ENCODE measurements at regions not wholly inside any gene's neighbourhood (a gene's known extent, or its start where the extent isn't known, plus 50 kb on each side); places are given as distances from the start of the nearest gene placed in this dataset.

GRCh38 chr9:88645879-88646199 is 110.9 kb downstream of the NXNL2 start:
- DNase-seq (ENCODE audit: extremely low spot score): no peak
- CTCF ChIA-PET: interaction anchor here (1.5 kb wide), 1 partner anchor 10 kb away, joined by 3 read pairs; no protein-coding TSS in a partner anchor
- no peak for TF ChIP-seq CTCF (IDR thresholded peaks at IDR 0.05; ENCODE audit: control extremely low read depth, extremely low read depth, low read depth, missing control alignments)
- POLR2A ChIA-PET: no interaction called here

- ChIA-PET POLR2A (no interaction called here), CTCF (interaction anchor here (1.5 kb wide), 1 partner anchor 9 kb away, joined by 3 read pairs; no protein-coding TSS in a partner anchor)
- DNase-seq (ENCODE audit: extremely low spot score): no peak
- no peak for TF ChIP-seq CTCF (IDR thresholded peaks at IDR 0.05; ENCODE audit: control extremely low read depth, extremely low read depth, low read depth, missing control alignments)
Observed at GRCh38 chr9:88646539-88647300, 111.7 kb downstream of the NXNL2 start.

- POLR2A ChIA-PET: no interaction called here
- no peak for TF ChIP-seq CTCF (IDR thresholded peaks at IDR 0.05; ENCODE audit: control extremely low read depth, extremely low read depth, low read depth, missing control alignments)
- DNase-seq (ENCODE audit: extremely low spot score): no peak
- CTCF ChIA-PET: no interaction called here
Observed at GRCh38 chr9:88651682-88652633, 117.0 kb downstream of the NXNL2 start.

GRCh38 chr9:88652876-88653275 is 117.9 kb downstream of the NXNL2 start:
- DNase-seq (ENCODE audit: extremely low spot score): no peak
- no peak for TF ChIP-seq CTCF (IDR thresholded peaks at IDR 0.05; ENCODE audit: control extremely low read depth, extremely low read depth, low read depth, missing control alignments)
- POLR2A ChIA-PET: no interaction called here
- CTCF ChIA-PET: no interaction called here

- CTCF ChIA-PET: no interaction called here
- no peak for TF ChIP-seq CTCF (IDR thresholded peaks at IDR 0.05; ENCODE audit: control extremely low read depth, extremely low read depth, low read depth, missing control alignments)
- POLR2A ChIA-PET: no interaction called here
- no peak for DNase-seq (ENCODE audit: extremely low spot score)
Observed at GRCh38 chr9:88653406-88653805, 118.4 kb downstream of the NXNL2 start.

GRCh38 chr9:88653911-88654310 is 118.9 kb downstream of the NXNL2 start:
- CTCF ChIA-PET: no interaction called here

More at GRCh38 chr9:88653911-88654310, 118.9 kb downstream of the NXNL2 start:
- DNase-seq (ENCODE audit: extremely low spot score): no peak
- POLR2A ChIA-PET: no interaction called here
- TF ChIP-seq CTCF (IDR thresholded peaks at IDR 0.05; ENCODE audit: control extremely low read depth, extremely low read depth, low read depth, missing control alignments): no peak

All from GM10248 (cell line).